SK-N-SH (cell line): ENCODE measurements at regions not wholly inside any gene's neighbourhood (a gene's known extent, or its start where the extent isn't known, plus 50 kb on each side); places are given as distances from the start of the nearest gene placed in this dataset.

Experiments
- CTCF ChIA-PET: fragments of 300-600, 350-600 bp; formaldehyde crosslinking; extraction: SDS; loops from one replicate; lab custom pipeline; 2021; lab: Yijun Ruan, JAX
- POLR2A ChIA-PET: fragments of 350-600 bp; sonication (Branson Sonifier 250); formaldehyde crosslinking; extraction: SDS; loops from one replicate; lab custom pipeline; 2020; ENCODE audit warnings: antibody characterized with exemption, inconsistent platforms; lab: Yijun Ruan, JAX
- DNase-seq: peaks from one replicate; pipeline ENCODE4 v3.0.0; 2012
- H2AFZ ChIP-seq: fragments of 200-600 bp; sonication (generic); 2 replicates; pipeline ENCODE4 v1.8.1; 2016; ENCODE audit warnings: antibody characterized with exemption, mild to moderate bottlenecking, low read depth
- H3F3A ChIP-seq: fragments of 200-600 bp; sonication (generic); replicated peaks from 2 replicates; pipeline ENCODE3; 2016; ENCODE audit warnings: antibody characterized with exemption, mild to moderate bottlenecking; ENCODE audit not compliant: insufficient read depth
- H3K27ac ChIP-seq, 2 experiments: fragments of 200-500 bp in 1 of 2; fragments of 200-600 bp in 1 of 2; sonication (Bioruptor generic) in 1 of 2; sonication (generic), shearing (Covaris generic) in 1 of 2; 2 replicates each; pipeline versions ENCODE4 v1.5.1 to v1.6.1; 2014 to 2016; ENCODE audit warnings: low read depth in 2 of 2, inconsistent platforms in 1 of 2, low read length in 1 of 2, mild to moderate bottlenecking in 1 of 2, mixed read lengths in 1 of 2
- H3K27me3 ChIP-seq: fragments of 200-600 bp; sonication (generic), shearing (Covaris generic); 2 replicates; pipeline ENCODE4 v1.6.1; 2016; ENCODE audit warnings: mixed run types; ENCODE audit not compliant: insufficient read depth
- H3K36me3 ChIP-seq, 2 experiments: fragments of 200-500 bp in 1 of 2; fragments of 200-600 bp in 1 of 2; sonication (Bioruptor generic) in 1 of 2; sonication (generic) in 1 of 2; replicated peaks in 1 of 2; 2 replicates each; pipeline versions ENCODE3 to v1.5.1; 2014 to 2016; ENCODE audit warnings: low read length in 1 of 2, mild to moderate bottlenecking in 1 of 2; ENCODE audit not compliant: insufficient read depth in 2 of 2, control insufficient read depth in 1 of 2
- H3K4me1 ChIP-seq, 2 experiments: fragments of 200-500 bp in 1 of 2; fragments of 200-600 bp in 1 of 2; sonication (Bioruptor generic) in 1 of 2; sonication (generic), shearing (Covaris generic) in 1 of 2; 2 replicates each; pipeline versions ENCODE4 v1.5.1 to v1.6.1; 2014 to 2016; ENCODE audit warnings: low read depth in 1 of 2, low read length in 1 of 2, mixed run types in 1 of 2; ENCODE audit not compliant: insufficient read depth in 2 of 2, control insufficient read depth in 1 of 2
- H3K4me2 ChIP-seq: fragments of 200-600 bp; sonication (generic), shearing (Covaris generic); 2 replicates; pipeline ENCODE4 v1.6.1; 2017; ENCODE audit warnings: mixed run types
- H3K4me3 ChIP-seq, 2 experiments: fragments of 200-500 bp in 1 of 2; fragments of 200-600 bp in 1 of 2; sonication (Bioruptor generic) in 1 of 2; sonication (generic), shearing (Covaris generic) in 1 of 2; 2 replicates each; pipeline versions ENCODE4 v1.5.1 to v1.8.1; 2014 to 2016; ENCODE audit warnings: low read depth in 2 of 2, inconsistent platforms in 1 of 2, low read length in 1 of 2, mild to moderate bottlenecking in 1 of 2, mixed read lengths in 1 of 2, moderate library complexity in 1 of 2
- H3K79me2 ChIP-seq: fragments of 200-600 bp; sonication (generic); 2 replicates; pipeline ENCODE4 v1.8.1; 2017; ENCODE audit warnings: mild to moderate bottlenecking; ENCODE audit not compliant: insufficient read depth
- H3K9ac ChIP-seq: fragments of 200-600 bp; sonication (generic); 2 replicates; pipeline ENCODE4 v1.6.1; 2017; ENCODE audit warnings: mixed run types
- H3K9me2 ChIP-seq: fragments of 200-600 bp; sonication (generic); 2 replicates; pipeline ENCODE4 v1.6.1; 2017; ENCODE audit warnings: mixed run types
- H3K9me3 ChIP-seq: fragments of 200-600 bp; sonication (generic); 2 replicates; pipeline ENCODE4 v1.6.1; 2017; ENCODE audit warnings: mixed run types, mild to moderate bottlenecking, moderate library complexity
- H4K20me1 ChIP-seq: fragments of 200-600 bp; sonication (generic); 2 replicates; pipeline ENCODE4 v1.6.1; 2017; ENCODE audit warnings: mild to moderate bottlenecking, mixed run types; ENCODE audit not compliant: insufficient read depth
- EP300 ChIP-seq, 2 experiments: IDR thresholded peaks; 2 replicates each; pipeline versions ENCODE4 v1.4.0 to v1.6.1; 2012; ENCODE audit warnings: borderline replicate concordance in 1 of 2, low read depth in 1 of 2, low read length in 1 of 2
- FOSL2 ChIP-seq: IDR thresholded peaks from 2 replicates; pipeline ENCODE4 v1.4.0; 2012; ENCODE audit warnings: low read depth, mild to moderate bottlenecking, moderate library complexity, borderline replicate concordance
- FOXM1 ChIP-seq: IDR thresholded peaks from 2 replicates; pipeline ENCODE4 v1.4.0; 2012; ENCODE audit warnings: low read depth, mild to moderate bottlenecking
- JUND ChIP-seq: IDR thresholded peaks from 2 replicates; pipeline ENCODE4 v1.4.0; 2012
- NRF1 ChIP-seq: IDR thresholded peaks from 2 replicates; pipeline ENCODE4 v1.6.1; 2012; ENCODE audit warnings: low read depth, mild to moderate bottlenecking, low read length
- POLR2AphosphoS5 ChIP-seq: IDR thresholded peaks from 2 replicates; pipeline ENCODE4 v1.6.1; 2012; ENCODE audit warnings: low read depth, low read length
- RCOR1 ChIP-seq: fragments of 150-350 bp; IDR thresholded peaks from 2 replicates; pipeline ENCODE4 v1.6.1; 2017; ENCODE audit warnings: antibody characterized with exemption, low read length
- SMC3 ChIP-seq: IDR thresholded peaks from 2 replicates; pipeline ENCODE4 v1.6.1; 2012; ENCODE audit warnings: low read depth, low read length, improper control_type of control experiment
- YY1 ChIP-seq: IDR thresholded peaks from 2 replicates; pipeline ENCODE4 v1.4.0; 2012; ENCODE audit warnings: low read depth, mild to moderate bottlenecking
- WGBS: methylation state at CpG from one replicate; pipeline ENCODE4 v1.1.6; 2017; ENCODE audit warnings: low lambda C conversion rate; 5-methylcytosine and 5-hydroxymethylcytosine counted together
- TF ChIP-seq, protein P1 (sequence below): IDR thresholded peaks from 2 replicates; pipeline ENCODE4; 2012

- TF ChIP-seq EP300 (IDR thresholded peaks at IDR 0.05; ENCODE audit: borderline replicate concordance in 1 of 2, low read depth in 1 of 2, low read length in 1 of 2) (no peak), RCOR1 (no peak), POLR2AphosphoS5 (no peak)
Observed at GRCh38 chr1:209384710-209385550, 198.6 kb upstream of the CAMK1G start (continued).

GRCh38 chr1:209386156-209386555, 197.4 kb upstream of the CAMK1G start:
- no peak for DNase-seq
- H3K4me2 ChIP-seq: no peak overlapping the region
- peaks cover 7% of the 10 kb centered on the region for H3F3A ChIP-seq
- peaks cover 11 to 29% of the 10 kb centered on the region in 2 experiments for H3K4me1 ChIP-seq
- TF ChIP-seq NRF1: no peak
- TF ChIP-seq YY1: no peak
- no peak for TF ChIP-seq SMC3
- TF ChIP-seq, protein P1, sequence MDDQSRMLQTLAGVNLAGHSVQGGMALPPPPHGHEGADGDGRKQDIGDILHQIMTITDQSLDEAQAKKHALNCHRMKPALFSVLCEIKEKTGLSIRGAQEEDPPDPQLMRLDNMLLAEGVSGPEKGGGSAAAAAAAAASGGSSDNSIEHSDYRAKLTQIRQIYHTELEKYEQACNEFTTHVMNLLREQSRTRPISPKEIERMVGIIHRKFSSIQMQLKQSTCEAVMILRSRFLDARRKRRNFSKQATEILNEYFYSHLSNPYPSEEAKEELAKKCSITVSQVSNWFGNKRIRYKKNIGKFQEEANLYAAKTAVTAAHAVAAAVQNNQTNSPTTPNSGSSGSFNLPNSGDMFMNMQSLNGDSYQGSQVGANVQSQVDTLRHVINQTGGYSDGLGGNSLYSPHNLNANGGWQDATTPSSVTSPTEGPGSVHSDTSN: no peak
- 90% methylated on average over 2 of the region's 2 CpGs for WGBS
- no peaks in the 10 kb centered on the region for H3K9me3 ChIP-seq
- no peak overlapping the region for H3K4me3 ChIP-seq
- no peaks in the 10 kb centered on the region for H3K27me3 ChIP-seq
- H3K79me2 ChIP-seq: no peaks in the 10 kb centered on the region
- H3K9ac ChIP-seq: no peak overlapping the region
- no peaks in the 10 kb centered on the region for H3K9me2 ChIP-seq
- CTCF ChIA-PET: no interaction called here
- POLR2A ChIA-PET: no interaction called here
- H4K20me1 ChIP-seq: no peaks in the 10 kb centered on the region
- H3K27ac ChIP-seq: no peak overlapping the region
- no peaks in the 10 kb centered on the region for H3K36me3 ChIP-seq
- H2AFZ ChIP-seq: no peak overlapping the region

DNA sequence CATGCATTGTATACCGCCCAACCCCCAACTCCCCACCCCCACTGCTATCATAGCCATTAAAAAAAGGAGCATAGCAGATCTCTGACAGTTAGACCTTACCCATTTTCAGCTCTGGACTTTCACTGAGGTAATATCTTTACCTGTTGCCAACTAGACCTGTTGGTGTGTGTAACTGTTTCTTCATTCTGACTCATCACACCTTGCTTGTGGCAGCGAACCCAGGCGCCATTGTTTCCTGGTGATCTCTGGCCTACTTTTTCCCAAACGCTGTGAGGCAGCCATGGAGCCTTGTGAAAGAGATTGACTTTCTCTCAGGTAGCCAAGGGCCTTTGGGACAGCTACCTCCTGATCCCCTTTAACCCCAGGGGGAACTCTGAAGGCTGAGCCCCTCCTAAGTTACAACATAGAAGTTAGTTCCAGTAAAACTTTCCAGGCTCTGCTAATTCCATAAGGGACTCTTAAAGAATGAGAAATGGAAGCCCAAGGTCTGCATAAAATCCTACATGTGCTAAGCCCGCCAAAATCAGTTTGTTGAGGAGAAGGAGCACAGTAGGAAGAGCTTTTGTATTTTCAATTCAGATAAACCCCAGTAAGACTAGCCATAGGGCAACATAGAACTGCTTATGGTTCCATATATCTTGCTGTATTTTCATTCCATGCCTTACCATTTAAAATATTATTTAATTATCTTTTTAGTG, 196.1 kb upstream of the CAMK1G start:
- POLR2A ChIA-PET: no interaction called here
- Histone ChIP-seq H3K79me2 (no peaks in the 10 kb centered on the region), H4K20me1 (no peaks in the 10 kb centered on the region), H3K36me3 (no peaks in the 10 kb centered on the region), H3K4me3 (no peak overlapping the region), H2AFZ (no peak overlapping the region), H3K27ac (no peak overlapping the region; a peak in 1 of 4 replicates), H3K9me3 (no peaks in the 10 kb centered on the region), H3K4me2 (peak overlapping the region; percentile 2; the same call in 1 of the 2 replicates), H3K27me3 (no peaks in the 10 kb centered on the region), H3F3A (peaks cover 7% of the 10 kb centered on the region), H3K4me1 (peaks cover 11 to 29% of the 10 kb centered on the region in 2 experiments), H3K9ac (no peak overlapping the region), H3K9me2 (no peaks in the 10 kb centered on the region)
- DNase-seq: no peak
- 93% methylated on average over 5 of the region's 5 CpGs for WGBS
- CTCF ChIA-PET: interaction anchor here (1.0 to 1.3 kb wide), 2 partner anchors 11 to 182 kb away, joined by 3 read pairs; no protein-coding TSS in a partner anchor
- TF ChIP-seq FOSL2 (no peak), JUND (no peak), FOXM1 (no peak), YY1 (no peak)
